ENCODE measurements at regions not wholly inside any gene's neighbourhood (a gene's known extent, or its start where the extent isn't known, plus 50 kb on each side); places are given as distances from the start of the nearest gene placed in this dataset.

GRCh38 chr12:61804301-61804700 lies 455.9 kb upstream of the USP15 start (continued):
- TF ChIP-seq ZNF23 (tag by site-specific recombination; IDR thresholded peaks at IDR 0.05; ENCODE audit: borderline replicate concordance), result no peak
- TF ChIP-seq TCF7L2 (IDR thresholded peaks at IDR 0.05; ENCODE audit: borderline replicate concordance, low read depth, low read length), result no peak
- TF ChIP-seq EGR2 (tag by site-specific recombination; IDR thresholded peaks at IDR 0.05; ENCODE audit: low read depth), result no peak
- no peak for TF ChIP-seq ZNF416 (tag by site-specific recombination; IDR thresholded peaks at IDR 0.05)

- Histone ChIP-seq H3K36me3 (ENCODE audit: control insufficient read depth in 2 of 2, insufficient read depth in 1 of 2, low read length in 2 of 2) (no peaks in the 10 kb centered on the region), H3K4me3 (ENCODE audit: low read depth, low read length) (no peak overlapping the region), H3K9me3 (ENCODE audit: control insufficient read depth, insufficient read depth, low read depth, low read length) (no peaks in the 10 kb centered on the region), H3K4me1 (ENCODE audit: control insufficient read depth, insufficient read depth, low read length) (no peaks in the 10 kb centered on the region), H3K27ac (ENCODE audit: extremely low read depth, low read depth, low read length) (no peak overlapping the region)
- no peak for TF ChIP-seq ZNF280D (tag by site-specific recombination; IDR thresholded peaks at IDR 0.05)
- TF ChIP-seq ZNF707 (tag by site-specific recombination; IDR thresholded peaks at IDR 0.05), result no peak
- TF ChIP-seq PRDM6 (tag by site-specific recombination; IDR thresholded peaks at IDR 0.05), result no peak
- TF ChIP-seq ZNF274 (IDR thresholded peaks at IDR 0.05; ENCODE audit: low read length), result no peak
- no peak for TF ChIP-seq ZNF274 (tag by site-specific recombination; IDR thresholded peaks at IDR 0.05; ENCODE audit: borderline replicate concordance)
- TF ChIP-seq ZNF23 (tag by site-specific recombination; IDR thresholded peaks at IDR 0.05; ENCODE audit: borderline replicate concordance), result no peak
- no peak for TF ChIP-seq ZNF221 (tag by site-specific recombination; IDR thresholded peaks at IDR 0.05; ENCODE audit: borderline replicate concordance)
- TF ChIP-seq ZNF239 (tag by site-specific recombination; IDR thresholded peaks at IDR 0.05), result no peak
- TF ChIP-seq MZF1 (tag by site-specific recombination; IDR thresholded peaks at IDR 0.05; ENCODE audit: borderline replicate concordance), result no peak
- no peak for TF ChIP-seq TSHZ1 (tag by site-specific recombination; IDR thresholded peaks at IDR 0.05; ENCODE audit: borderline replicate concordance)
- no peak for TF ChIP-seq ZNF10 (tag by site-specific recombination; IDR thresholded peaks at IDR 0.05)
- TF ChIP-seq OSR2 (tag by site-specific recombination; IDR thresholded peaks at IDR 0.05), result no peak
- TF ChIP-seq GLI2 (tag by site-specific recombination; IDR thresholded peaks at IDR 0.05; ENCODE audit: borderline replicate concordance, low read depth), result no peak
- no peak for TF ChIP-seq ZSCAN23 (tag by site-specific recombination; IDR thresholded peaks at IDR 0.05)
- no peak for TF ChIP-seq ZNF549 (tag by site-specific recombination; IDR thresholded peaks at IDR 0.05)
- TF ChIP-seq ZNF580 (tag by site-specific recombination; IDR thresholded peaks at IDR 0.05), result no peak
- no peak for TF ChIP-seq ZNF398 (tag by site-specific recombination; IDR thresholded peaks at IDR 0.05)
- TF ChIP-seq ZNF585B (tag by site-specific recombination; IDR thresholded peaks at IDR 0.05), result no peak
- no peak for TF ChIP-seq ZNF26 (tag by site-specific recombination; IDR thresholded peaks at IDR 0.05)
- TF ChIP-seq ZNF169 (tag by site-specific recombination; IDR thresholded peaks at IDR 0.05), result no peak
- CTCF ChIA-PET, result no interaction called here
- POLR2A ChIA-PET, result no interaction called here
These were observed 451.3 kb upstream of the USP15 start for GRCh38 chr12:61808856-61809255.

Measured in HEK293 (cell line).